Natural killer cell (primary cell): ENCODE measurements at regions not wholly inside any gene's neighbourhood (a gene's known extent, or its start where the extent isn't known, plus 50 kb on each side); places are given as distances from the start of the nearest gene placed in this dataset.

Source experiments
- ATAC-seq, 3 donors: fragments of 150-1000 bp in 2 of 3; fragments of 200-7000 bp in 1 of 3; cut with Tn5 transposase; 1 replicate in 1 of 3; 2 replicates in 2 of 3; pipeline ENCODE4 v1.10.0; 2021; ENCODE audit warnings: mild to moderate bottlenecking in 2 of 3, moderate library complexity in 2 of 3
- DNase-seq, 2 donors: peaks; one replicate each; pipeline versions ENCODE4 v3.0.0 to v3.0.0-alpha.2; 2013 to 2021; ENCODE audit warnings: mixed read lengths in 1 of 2
- H3K27ac ChIP-seq: one replicate; pipeline ENCODE4 v1.5.1; 2013; ENCODE audit warnings: mild to moderate bottlenecking, low read length
- H3K27me3 ChIP-seq: one replicate; pipeline ENCODE4 v1.6.1; 2013; ENCODE audit warnings: low read length; ENCODE audit not compliant: control insufficient read depth, insufficient read depth
- H3K36me3 ChIP-seq: one replicate; pipeline ENCODE4 v1.6.1; 2013; ENCODE audit warnings: low read length; ENCODE audit not compliant: control insufficient read depth, insufficient read depth
- H3K4me1 ChIP-seq: one replicate; pipeline ENCODE4 v1.6.1; 2013; ENCODE audit warnings: low read length; ENCODE audit not compliant: control insufficient read depth, insufficient read depth
- H3K4me3 ChIP-seq: one replicate; pipeline ENCODE4 v1.5.1; 2013; ENCODE audit warnings: low read length
- H3K9me3 ChIP-seq: one replicate; pipeline ENCODE4 v1.6.1; 2013; ENCODE audit warnings: low read length; ENCODE audit not compliant: control insufficient read depth, insufficient read depth
- H3K27ac Mint-ChIP-seq, 2 donors: one replicate each; pipeline ENCODE4 v1.8.0; 2022; ENCODE audit warnings: mild to moderate bottlenecking in 2 of 2, mixed read lengths in 2 of 2, moderate library complexity in 1 of 2
- H3K27me3 Mint-ChIP-seq, 2 donors: one replicate each; pipeline ENCODE4 v1.8.0; 2022; ENCODE audit warnings: low read depth in 2 of 2, mixed read lengths in 2 of 2
- H3K36me3 Mint-ChIP-seq: one replicate; pipeline ENCODE4 v1.8.0; 2022; ENCODE audit warnings: mixed read lengths
- H3K4me1 Mint-ChIP-seq, 2 donors: one replicate each; pipeline ENCODE4 v1.8.0; 2022; ENCODE audit warnings: mixed read lengths in 2 of 2
- H3K4me3 Mint-ChIP-seq: one replicate; pipeline ENCODE4 v1.8.0; 2022; ENCODE audit warnings: mild to moderate bottlenecking, moderate library complexity, mixed read lengths
- H3K9me3 Mint-ChIP-seq, 2 donors: one replicate each; pipeline ENCODE4 v1.8.0; 2022; ENCODE audit warnings: mixed read lengths in 2 of 2
- CTCF ChIP-seq: fragments of 200-600 bp; IDR thresholded peaks from one replicate; pipeline ENCODE4 v1.8.0; 2022; ENCODE audit warnings: antibody characterized with exemption
- WGBS: methylation state at CpG from one replicate; pipeline ENCODE4 v1.1.7; 2013; ENCODE audit warnings: missing lambda C conversion rate; ENCODE audit not compliant: insufficient coverage; 5-methylcytosine and 5-hydroxymethylcytosine counted together
- intact Hi-C: fragments of 100-400 bp; cut with micrococcal nuclease; formaldehyde crosslinking; loops from one replicate; pipeline ENCODE4 v1.14.2; 2022

- H3K9me3 ChIP-seq = no peaks in the 10 kb centered on the region
- Mint-ChIP-seq H3K36me3 (no peaks in the 10 kb centered on the region), H3K4me1 (no peaks in the 10 kb centered on the region), H3K4me3 (no peak overlapping the region), H3K27me3 (peaks cover 6 to 12% of the 10 kb centered on the region in 2 donors), H3K9me3 (no peaks in the 10 kb centered on the region), H3K27ac (no peak overlapping the region)
- no peak overlapping the region for H3K27ac ChIP-seq
- H3K36me3 ChIP-seq = no peaks in the 10 kb centered on the region
- no peaks in the 10 kb centered on the region for H3K4me1 ChIP-seq
- no peak for TF ChIP-seq CTCF
- WGBS = 74% methylated on average over 8 of the region's 8 CpGs
- ATAC-seq = no peak
- H3K27me3 ChIP-seq = peaks cover 2% of the 10 kb centered on the region
- no peak overlapping the region for H3K4me3 ChIP-seq
- intact Hi-C loops = no loop called here
- peak in 1 of 2 donors; percentile 4 for DNase-seq
Observed at GRCh38 chr17:77738751-77739531, 219.6 kb upstream of the TNRC6C start.

- Mint-ChIP-seq H3K9me3 (no peaks in the 10 kb centered on the region), H3K4me1 (no peaks in the 10 kb centered on the region)
- 89% methylated on average over 7 of the region's 7 CpGs for WGBS
Observed at GRCh38 chr17:77740481-77740880, 218.0 kb upstream of the TNRC6C start.

GRCh38 chr17:77741109-77741508 is 217.4 kb upstream of the TNRC6C start:
- Mint-ChIP-seq H3K4me3 (no peak overlapping the region), H3K36me3 (no peaks in the 10 kb centered on the region), H3K27me3 (peaks cover 5 to 10% of the 10 kb centered on the region in 2 donors), H3K27ac (no peak overlapping the region), H3K9me3 (no peaks in the 10 kb centered on the region), H3K4me1 (no peaks in the 10 kb centered on the region)
- H3K36me3 ChIP-seq = no peaks in the 10 kb centered on the region
- H3K27ac ChIP-seq = no peak overlapping the region
- no peaks in the 10 kb centered on the region for H3K27me3 ChIP-seq
- 50% methylated on average over 8 of the region's 8 CpGs for WGBS
- TF ChIP-seq CTCF = no peak
- H3K4me3 ChIP-seq = no peak overlapping the region
- intact Hi-C loops = no loop called here
- DNase-seq (peak in 1 of 2 donors; percentile 68), ATAC-seq (no peak)
- H3K9me3 ChIP-seq = no peaks in the 10 kb centered on the region
- H3K4me1 ChIP-seq = no peaks in the 10 kb centered on the region

More at GRCh38 chr17:77740481-77740880, 218.0 kb upstream of the TNRC6C start:
- Histone ChIP-seq H3K4me3 (no peak overlapping the region), H3K27me3 (no peaks in the 10 kb centered on the region), H3K4me1 (no peaks in the 10 kb centered on the region), H3K9me3 (no peaks in the 10 kb centered on the region), H3K36me3 (no peaks in the 10 kb centered on the region), H3K27ac (no peak overlapping the region)
- no peak overlapping the region for H3K4me3 Mint-ChIP-seq
- H3K27me3 Mint-ChIP-seq = peaks cover 6 to 10% of the 10 kb centered on the region in 2 donors
- ATAC-seq = no peak
- H3K36me3 Mint-ChIP-seq = no peaks in the 10 kb centered on the region
- no peak overlapping the region for H3K27ac Mint-ChIP-seq
- DNase-seq = no peak
- no peak for TF ChIP-seq CTCF
- intact Hi-C loops = no loop called here

- no peak for DNase-seq
- TF ChIP-seq CTCF = no peak
- intact Hi-C loops = no loop called here
- Mint-ChIP-seq H3K4me1 (no peaks in the 10 kb centered on the region), H3K4me3 (no peak overlapping the region), H3K27ac (no peak overlapping the region), H3K9me3 (no peaks in the 10 kb centered on the region), H3K27me3 (peaks cover 3 to 10% of the 10 kb centered on the region in 2 donors), H3K36me3 (no peaks in the 10 kb centered on the region)
- no peaks in the 10 kb centered on the region for H3K4me1 ChIP-seq
- WGBS = 88% methylated on average over 7 of the region's 8 CpGs
- H3K36me3 ChIP-seq = no peaks in the 10 kb centered on the region
- ATAC-seq = no peak
- no peaks in the 10 kb centered on the region for H3K27me3 ChIP-seq
- H3K27ac ChIP-seq = no peak overlapping the region
- H3K9me3 ChIP-seq = no peaks in the 10 kb centered on the region
- no peak overlapping the region for H3K4me3 ChIP-seq
Observed at GRCh38 chr17:77742579-77742978, 215.9 kb upstream of the TNRC6C start.
